SK-N-MC (cell line): ENCODE measurements at regions not wholly inside any gene's neighbourhood (a gene's known extent, or its start where the extent isn't known, plus 50 kb on each side); places are given as distances from the start of the nearest gene placed in this dataset.

ENCODE experiments used
- EZH2 ChIP-seq: fragments of 200-600 bp; sonication (generic); IDR thresholded peaks from one replicate; pipeline ENCODE4 v1.6.1; 2017; ENCODE audit warnings: antibody characterized with exemption
- FOXP2 ChIP-seq: optimal IDR thresholded peaks from 2 replicates; pipeline ENCODE3; 2011; ENCODE audit warnings: mild to moderate bottlenecking, moderate library complexity; ENCODE audit not compliant: insufficient read depth; ENCODE audit errors: extremely low read length, control extremely low read depth
- POLR2AphosphoS5 ChIP-seq: IDR thresholded peaks from 2 replicates; pipeline ENCODE4 v1.6.1; 2012; ENCODE audit warnings: mild to moderate bottlenecking, low read depth, low read length, borderline replicate concordance

GRCh38 chr2:160736148-160737028, 242.8 kb upstream of the RBMS1 start:
- no peak for TF ChIP-seq POLR2AphosphoS5
- no peak for TF ChIP-seq EZH2
- no peak for TF ChIP-seq FOXP2
